ENCODE measurements at regions not wholly inside any gene's neighbourhood (a gene's known extent, or its start where the extent isn't known, plus 50 kb on each side); places are given as distances from the start of the nearest gene placed in this dataset.

- TF ChIP-seq CTCF (IDR thresholded peaks at IDR 0.05) (no peak), POLR2A (IDR thresholded peaks at IDR 0.05) (no peak)
Measured at GRCh38 chr13:89878904-89879303, 1468.6 kb upstream of the MIR17HG start.

All from esophagus squamous epithelium (tissue), 4 donors.